Stimulated activated memory B cell treated with anti-CD40 and anti-IgM and Interleukin-4, amounts not matched to agents 10 μg/mL and 1 μg/mL and 100 μg/mL, for 72 hours (primary cell): ENCODE measurements at regions not wholly inside any gene's neighbourhood (a gene's known extent, or its start where the extent isn't known, plus 50 kb on each side); places are given as distances from the start of the nearest gene placed in this dataset.
"Not testable (repeated sequence)": the region's sequence is repeated elsewhere in the genome, so short reads cannot be mapped to it uniquely, and the experiment has no call there.

Experiments used
- ATAC-seq: fragments of 150-1000 bp; cut with Tn5 transposase; 2 replicates; pipeline ENCODE4 v1.10.0; 2021
- H3K27ac Mint-ChIP-seq: one replicate; pipeline ENCODE4 v1.8.0; 2022; ENCODE audit warnings: mild to moderate bottlenecking, mixed read lengths
- H3K27me3 Mint-ChIP-seq: one replicate; pipeline ENCODE4 v1.8.0; 2022; ENCODE audit warnings: mixed read lengths
- H3K36me3 Mint-ChIP-seq: one replicate; pipeline ENCODE4 v1.8.0; 2022; ENCODE audit warnings: mixed read lengths
- H3K4me1 Mint-ChIP-seq: one replicate; pipeline ENCODE4 v1.8.0; 2022; ENCODE audit warnings: mixed read lengths
- H3K4me3 Mint-ChIP-seq: one replicate; pipeline ENCODE4 v1.8.0; 2022; ENCODE audit warnings: mild to moderate bottlenecking, moderate library complexity, mixed read lengths
- H3K9me3 Mint-ChIP-seq: one replicate; pipeline ENCODE4 v1.8.0; 2022; ENCODE audit warnings: mixed read lengths

DNA sequence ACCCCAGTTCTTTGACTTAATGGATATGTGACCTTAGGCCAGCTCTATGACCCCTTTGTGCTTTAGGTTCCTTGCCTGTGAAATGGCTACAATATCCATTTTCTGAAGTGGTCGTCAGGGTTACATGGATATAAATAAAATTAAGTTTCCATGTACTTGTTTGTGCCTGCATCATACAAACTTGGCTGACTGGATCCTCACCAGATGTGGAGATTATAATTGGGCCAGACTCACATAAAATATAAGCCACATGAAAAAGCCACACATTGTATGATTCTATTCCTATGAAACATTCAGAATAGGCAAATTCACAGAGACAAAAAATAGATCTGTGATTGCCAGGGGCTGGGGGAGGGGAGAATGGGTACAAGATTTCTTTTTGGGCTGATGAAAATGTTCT lies 100.9 kb upstream of the USP47 start:
- H3K9me3 Mint-ChIP-seq = no peaks in the 10 kb centered on the region
- H3K4me1 Mint-ChIP-seq = no peaks in the 10 kb centered on the region
- no peak for ATAC-seq
- H3K27me3 Mint-ChIP-seq = peaks cover 49% of the 10 kb centered on the region
- H3K27ac Mint-ChIP-seq = no peak overlapping the region
- no peak overlapping the region for H3K4me3 Mint-ChIP-seq
- H3K36me3 Mint-ChIP-seq = no peaks in the 10 kb centered on the region

DNA sequence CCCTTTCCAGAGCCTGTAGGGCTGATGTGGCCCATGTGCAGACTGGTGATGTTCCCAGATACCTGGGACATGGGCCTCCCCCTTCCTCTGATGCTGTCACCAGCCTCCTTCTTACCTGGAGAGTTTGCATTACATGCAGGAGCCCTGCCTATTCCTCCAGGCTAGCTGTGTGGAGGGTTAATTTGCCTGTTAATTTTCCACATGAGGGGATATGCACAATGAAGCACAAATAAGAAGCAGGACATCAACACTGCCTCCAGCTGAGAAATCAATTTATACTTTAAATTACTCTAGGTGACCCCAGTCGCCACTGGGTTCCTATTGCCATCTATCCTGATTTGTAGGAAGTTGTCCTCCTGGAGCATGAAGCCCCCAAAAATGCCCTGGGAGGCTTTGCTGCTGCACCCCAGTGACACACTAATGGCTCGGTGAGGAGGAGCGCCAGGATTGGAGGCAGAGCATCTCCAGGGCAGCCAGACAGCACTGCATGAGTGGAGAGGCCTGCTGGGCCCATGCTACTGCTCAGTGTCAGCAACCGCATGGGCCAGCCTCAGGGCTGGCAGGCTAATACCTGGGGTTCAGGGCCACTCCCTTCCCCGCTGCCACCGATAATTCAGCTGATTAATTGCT lies 101.6 kb upstream of the USP47 start:
- no peak for ATAC-seq
- peaks cover 43% of the 10 kb centered on the region for H3K27me3 Mint-ChIP-seq
- no peaks in the 10 kb centered on the region for H3K9me3 Mint-ChIP-seq
- no peaks in the 10 kb centered on the region for H3K36me3 Mint-ChIP-seq
- H3K4me1 Mint-ChIP-seq = no peaks in the 10 kb centered on the region
- no peak overlapping the region for H3K27ac Mint-ChIP-seq
- no peak overlapping the region for H3K4me3 Mint-ChIP-seq

DNA sequence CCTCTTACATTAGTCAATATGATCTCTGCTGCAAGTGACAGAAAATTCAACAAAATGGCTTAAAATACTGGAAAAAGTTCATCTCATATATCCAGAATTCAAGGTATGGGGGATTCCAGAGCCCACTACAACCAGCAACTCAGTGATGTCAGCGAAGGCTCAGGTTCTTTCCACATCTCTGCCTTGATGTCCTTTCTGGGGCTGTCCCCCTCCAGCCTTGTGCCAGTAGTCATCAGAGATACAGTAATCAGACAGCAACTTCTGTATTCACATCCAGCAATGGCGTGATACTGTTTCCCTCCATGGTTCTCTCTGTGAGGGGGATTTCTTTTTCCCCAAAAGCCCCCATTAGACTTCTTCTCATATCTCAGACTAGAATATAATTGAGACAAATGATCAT lies 103.4 kb upstream of the USP47 start:
- no peaks in the 10 kb centered on the region for H3K4me1 Mint-ChIP-seq
- no peak overlapping the region for H3K27ac Mint-ChIP-seq
- no peaks in the 10 kb centered on the region for H3K36me3 Mint-ChIP-seq
- no peak for ATAC-seq
- no peaks in the 10 kb centered on the region for H3K9me3 Mint-ChIP-seq
- H3K4me3 Mint-ChIP-seq = no peak overlapping the region
- peaks cover 39% of the 10 kb centered on the region for H3K27me3 Mint-ChIP-seq

DNA sequence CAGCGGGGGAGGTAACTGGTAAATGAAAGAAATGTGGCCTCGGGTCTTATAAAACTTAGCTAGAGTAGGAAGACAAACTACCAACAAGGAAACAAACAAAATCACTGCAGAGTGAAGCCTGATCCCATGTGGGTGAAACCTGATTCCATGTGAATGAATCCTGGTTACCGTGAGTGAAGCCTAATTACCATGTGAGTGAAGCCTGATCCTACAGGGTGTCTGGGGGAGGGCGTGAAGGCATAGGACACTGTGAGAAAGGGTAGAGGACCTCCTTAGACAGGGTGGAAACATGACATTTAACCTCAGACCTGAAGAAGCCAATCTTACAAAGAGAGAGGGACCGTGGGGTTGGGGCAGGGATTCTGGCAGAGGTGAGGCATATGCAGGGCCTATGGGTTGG lies 106.2 kb upstream of the USP47 start:
- Mint-ChIP-seq H3K27me3 (peaks cover 19% of the 10 kb centered on the region), H3K36me3 (no peaks in the 10 kb centered on the region), H3K9me3 (no peaks in the 10 kb centered on the region), H3K4me3 (no peak overlapping the region), H3K27ac (no peak overlapping the region), H3K4me1 (no peaks in the 10 kb centered on the region)
- ATAC-seq = peak; percentile 31

DNA sequence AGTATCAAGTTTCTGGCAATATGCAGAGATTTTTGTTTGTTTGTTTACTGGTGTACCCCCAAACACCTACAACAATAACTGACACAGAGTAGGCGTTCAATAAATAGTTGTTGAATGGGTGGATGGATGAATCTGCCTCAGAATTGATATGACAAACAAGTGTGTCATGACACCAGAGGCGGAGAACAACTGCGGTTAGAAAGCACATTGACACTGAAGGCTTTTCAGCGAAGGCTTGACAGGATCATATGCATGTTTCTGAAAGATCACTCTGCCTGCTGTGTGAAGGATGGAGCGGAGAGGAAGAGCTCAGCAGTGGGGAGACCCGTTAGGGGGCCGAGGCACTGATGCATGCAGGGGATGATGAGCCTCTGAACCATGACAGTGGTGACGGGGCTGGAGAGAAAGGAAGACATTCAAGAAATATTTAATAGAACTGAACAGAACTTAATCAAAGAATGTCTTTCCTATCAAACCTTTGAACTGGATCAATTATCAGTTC lies 108.5 kb upstream of the USP47 start:
- H3K36me3 Mint-ChIP-seq = no peaks in the 10 kb centered on the region
- H3K9me3 Mint-ChIP-seq = no peaks in the 10 kb centered on the region
- H3K27ac Mint-ChIP-seq = no peak overlapping the region
- H3K27me3 Mint-ChIP-seq = peaks cover 8% of the 10 kb centered on the region
- no peaks in the 10 kb centered on the region for H3K4me1 Mint-ChIP-seq
- no peak overlapping the region for H3K4me3 Mint-ChIP-seq
- ATAC-seq = no peak

DNA sequence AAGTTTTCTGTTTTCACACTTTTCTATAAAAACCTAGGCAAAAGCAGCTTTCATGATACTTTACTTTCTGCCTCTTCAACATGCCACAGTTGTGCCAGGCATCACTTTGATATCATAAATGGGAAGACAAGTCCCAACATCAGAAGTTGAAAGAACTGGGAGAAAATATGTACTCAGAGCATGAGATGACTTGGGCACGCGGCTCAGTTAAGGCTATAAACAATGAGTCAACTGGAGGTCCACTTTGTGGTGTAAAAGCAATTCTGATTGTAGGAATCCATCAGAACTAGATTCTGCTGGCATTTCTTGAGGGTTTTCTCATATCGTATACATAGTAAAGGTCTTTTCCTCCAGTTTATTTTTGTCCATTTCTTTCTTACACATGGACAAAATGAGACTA lies 109.7 kb upstream of the USP47 start:
- peaks cover 8% of the 10 kb centered on the region for H3K27me3 Mint-ChIP-seq
- H3K36me3 Mint-ChIP-seq = no peaks in the 10 kb centered on the region
- no peak overlapping the region for H3K4me3 Mint-ChIP-seq
- H3K4me1 Mint-ChIP-seq = no peaks in the 10 kb centered on the region
- H3K9me3 Mint-ChIP-seq = no peaks in the 10 kb centered on the region
- no peak for ATAC-seq
- H3K27ac Mint-ChIP-seq = no peak overlapping the region

DNA sequence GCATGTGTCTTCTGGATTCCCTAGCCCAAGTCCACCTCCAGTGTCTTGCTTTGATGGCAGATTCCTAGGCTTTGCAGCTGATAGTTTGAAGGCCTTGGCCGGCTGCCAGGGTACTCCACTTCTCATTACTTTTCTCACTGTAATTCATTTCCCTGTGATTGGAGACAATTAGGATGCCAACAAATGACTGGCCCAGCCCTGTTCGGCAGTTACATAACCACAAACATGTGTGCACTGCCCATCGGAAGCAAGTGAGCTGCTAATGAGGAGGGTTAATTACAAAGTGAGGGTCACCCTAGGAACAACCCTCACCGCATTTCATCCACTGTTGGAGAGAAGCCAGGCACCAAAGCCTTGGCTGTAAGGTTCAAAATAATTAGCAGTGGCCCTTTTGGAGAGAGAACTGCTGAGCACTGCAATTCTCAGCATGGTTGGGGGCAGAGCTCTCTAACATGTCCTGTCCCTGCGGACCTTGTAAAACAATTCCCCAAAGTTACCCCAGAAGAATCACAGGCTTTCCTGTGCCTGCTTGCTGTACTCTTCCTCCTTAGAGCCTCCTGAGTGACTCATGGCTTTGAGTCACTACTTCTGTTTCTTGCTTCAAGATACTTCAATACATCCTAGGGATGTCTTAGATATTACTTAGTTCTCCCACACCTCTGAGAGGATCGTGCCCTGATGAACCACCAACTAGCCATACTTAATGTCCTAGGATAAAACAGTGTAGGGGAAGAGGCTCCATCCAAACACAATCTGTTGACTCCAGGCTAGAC lies 109.7 kb upstream of the GALNT18 start:
- ATAC-seq = no peak
- Mint-ChIP-seq H3K36me3 (no peaks in the 10 kb centered on the region), H3K27ac (no peak overlapping the region), H3K4me1 (no peaks in the 10 kb centered on the region), H3K4me3 (no peak overlapping the region), H3K9me3 (no peaks in the 10 kb centered on the region), H3K27me3 (peaks cover 8% of the 10 kb centered on the region)

DNA sequence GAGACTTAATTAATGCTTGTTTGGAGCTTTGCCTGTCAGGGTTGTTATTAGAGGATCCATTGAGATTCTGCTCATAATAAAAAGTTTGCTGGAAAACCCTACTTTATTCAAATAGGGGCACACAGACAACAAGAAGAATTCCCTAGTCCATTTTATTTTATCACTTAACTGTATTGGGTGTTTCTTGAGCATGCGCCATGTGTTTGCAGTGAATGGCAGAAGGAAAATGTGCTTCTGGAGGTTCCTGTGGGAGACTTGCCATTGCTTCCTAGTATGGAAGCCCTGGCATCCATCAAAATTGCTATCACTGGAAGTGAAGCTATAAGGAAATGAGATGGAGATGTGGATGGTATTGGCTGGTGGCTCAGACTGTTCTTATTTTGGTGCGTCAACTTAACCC lies 106.6 kb upstream of the GALNT18 start:
- H3K4me1 Mint-ChIP-seq = no peaks in the 10 kb centered on the region
- no peak for ATAC-seq

DNA sequence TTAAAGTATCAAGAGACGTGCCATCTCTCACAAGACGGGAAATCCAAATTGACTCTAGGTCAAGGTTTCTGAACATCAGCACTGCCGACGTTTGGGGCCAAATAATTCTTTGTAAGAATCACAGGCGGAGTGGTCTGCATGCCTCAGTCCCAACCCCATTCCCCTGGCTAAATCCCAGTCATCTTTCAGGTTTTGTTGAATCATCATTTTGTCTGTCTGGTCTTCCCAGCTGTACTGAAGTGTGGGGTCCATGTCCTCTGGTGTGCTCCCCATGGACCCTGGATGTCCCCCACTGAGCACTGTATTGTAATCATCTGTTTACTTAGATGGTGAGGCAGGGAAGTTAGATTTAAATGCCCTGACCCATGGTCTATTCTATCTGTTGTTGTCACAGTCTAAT lies 103.6 kb upstream of the GALNT18 start:
- no peak for ATAC-seq
- Mint-ChIP-seq H3K27ac (no peak overlapping the region), H3K4me1 (no peaks in the 10 kb centered on the region), H3K27me3 (peaks cover 10% of the 10 kb centered on the region), H3K4me3 (no peak overlapping the region), H3K9me3 (peaks cover 13% of the 10 kb centered on the region), H3K36me3 (no peaks in the 10 kb centered on the region)

More for the DNA sequence above, 106.6 kb upstream of the GALNT18 start:
- Mint-ChIP-seq H3K4me3 (no peak overlapping the region), H3K27ac (no peak overlapping the region), H3K36me3 (no peaks in the 10 kb centered on the region), H3K9me3 (no peaks in the 10 kb centered on the region), H3K27me3 (no peaks in the 10 kb centered on the region)

DNA sequence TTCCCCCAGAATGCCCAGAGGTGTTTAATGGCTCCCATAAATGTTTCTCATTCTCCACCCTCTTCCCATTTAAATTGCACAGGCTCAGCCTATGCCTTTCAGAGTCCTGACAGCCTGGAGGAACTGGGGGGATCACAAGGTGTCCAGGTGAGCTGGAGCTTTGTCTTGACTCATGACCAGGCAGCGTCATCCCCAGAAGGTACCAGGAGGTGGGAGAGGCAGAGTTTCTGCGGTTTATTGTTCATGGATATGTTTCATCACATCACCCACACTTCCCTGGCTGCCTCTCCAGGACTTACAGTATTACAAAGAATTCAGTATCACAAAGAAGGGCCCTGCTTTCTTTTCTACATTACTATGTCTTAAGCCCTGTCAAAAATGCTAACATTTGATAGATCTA lies 103.2 kb upstream of the GALNT18 start:
- H3K4me1 Mint-ChIP-seq = no peaks in the 10 kb centered on the region
- H3K27ac Mint-ChIP-seq = no peak overlapping the region
- H3K4me3 Mint-ChIP-seq = no peak overlapping the region
- peaks cover 14% of the 10 kb centered on the region for H3K9me3 Mint-ChIP-seq
- H3K27me3 Mint-ChIP-seq = peaks cover 10% of the 10 kb centered on the region
- no peak for ATAC-seq
- H3K36me3 Mint-ChIP-seq = no peaks in the 10 kb centered on the region

DNA sequence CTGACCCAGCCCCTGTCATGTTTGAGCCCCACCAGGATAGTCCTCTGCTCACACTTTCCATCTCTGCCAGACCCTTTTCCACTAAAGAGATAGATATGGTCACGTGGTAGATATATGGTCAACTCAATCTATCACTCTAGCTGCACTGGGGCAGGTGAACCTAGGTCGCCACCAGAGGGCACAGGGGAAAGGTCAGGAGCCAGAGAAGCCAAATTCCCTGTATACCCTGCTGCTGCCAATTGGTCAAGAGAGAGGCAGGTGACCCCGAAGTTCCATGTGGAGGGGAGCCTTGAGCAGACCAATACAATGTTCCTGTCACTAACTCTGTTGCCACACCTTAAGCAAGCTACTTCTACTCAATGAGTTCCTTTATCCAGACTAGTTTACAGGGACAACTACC lies 101.1 kb upstream of the GALNT18 start:
- H3K27ac Mint-ChIP-seq = no peak overlapping the region
- no peak overlapping the region for H3K4me3 Mint-ChIP-seq
- no peaks in the 10 kb centered on the region for H3K4me1 Mint-ChIP-seq
- ATAC-seq = no peak
- H3K36me3 Mint-ChIP-seq = no peaks in the 10 kb centered on the region
- H3K27me3 Mint-ChIP-seq = peaks cover 19% of the 10 kb centered on the region
- peaks cover 14% of the 10 kb centered on the region for H3K9me3 Mint-ChIP-seq

DNA sequence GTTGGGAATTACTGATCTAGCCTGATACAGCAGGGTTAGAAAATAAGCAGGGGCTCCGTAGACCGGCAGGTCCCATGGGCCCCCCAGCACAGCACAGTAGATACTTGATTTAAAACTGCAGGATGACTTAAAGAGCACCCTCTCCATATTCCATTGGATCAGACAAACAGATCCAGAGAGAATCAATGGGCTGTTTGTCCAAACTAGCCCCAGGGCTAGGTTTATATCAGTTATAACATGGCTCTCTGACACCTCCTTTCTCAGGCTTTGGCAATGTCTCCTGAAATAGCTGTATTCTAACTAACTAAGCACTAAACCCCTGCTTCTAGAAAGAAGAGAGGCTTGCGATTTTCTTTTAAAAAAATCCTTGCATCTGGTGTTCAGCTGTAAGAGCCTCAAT lies 100.4 kb upstream of the GALNT18 start:
- H3K36me3 Mint-ChIP-seq = no peaks in the 10 kb centered on the region
- no peak overlapping the region for H3K4me3 Mint-ChIP-seq
- peaks cover 14% of the 10 kb centered on the region for H3K9me3 Mint-ChIP-seq
- ATAC-seq = no peak
- H3K27me3 Mint-ChIP-seq = peaks cover 19% of the 10 kb centered on the region
- no peak overlapping the region for H3K27ac Mint-ChIP-seq
- no peaks in the 10 kb centered on the region for H3K4me1 Mint-ChIP-seq

DNA sequence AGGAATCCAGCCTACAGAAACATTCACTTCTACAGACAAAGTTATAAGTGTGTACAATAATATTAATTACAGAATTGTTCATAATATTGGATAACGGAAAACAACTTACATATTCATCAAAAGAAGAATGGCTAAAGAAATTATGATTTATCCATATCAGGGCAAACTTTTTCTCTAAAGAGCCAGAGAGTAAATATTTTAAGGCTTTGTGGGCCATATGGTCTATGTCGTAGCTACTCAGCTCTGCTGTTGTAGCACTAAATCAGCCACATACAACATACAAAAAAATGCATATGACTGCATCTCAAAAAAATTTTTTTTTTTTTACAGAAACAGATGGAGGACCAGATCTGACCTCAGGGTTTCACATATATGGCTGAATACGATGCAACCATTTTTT lies 96.7 kb upstream of the GALNT18 start:
- H3K4me3 Mint-ChIP-seq = no peak overlapping the region
- H3K9me3 Mint-ChIP-seq = peaks cover 19% of the 10 kb centered on the region
- H3K27ac Mint-ChIP-seq = no peak overlapping the region
- no peak for ATAC-seq
- H3K36me3 Mint-ChIP-seq = peaks cover 7% of the 10 kb centered on the region
- H3K27me3 Mint-ChIP-seq = peaks cover 47% of the 10 kb centered on the region
- no peaks in the 10 kb centered on the region for H3K4me1 Mint-ChIP-seq

DNA sequence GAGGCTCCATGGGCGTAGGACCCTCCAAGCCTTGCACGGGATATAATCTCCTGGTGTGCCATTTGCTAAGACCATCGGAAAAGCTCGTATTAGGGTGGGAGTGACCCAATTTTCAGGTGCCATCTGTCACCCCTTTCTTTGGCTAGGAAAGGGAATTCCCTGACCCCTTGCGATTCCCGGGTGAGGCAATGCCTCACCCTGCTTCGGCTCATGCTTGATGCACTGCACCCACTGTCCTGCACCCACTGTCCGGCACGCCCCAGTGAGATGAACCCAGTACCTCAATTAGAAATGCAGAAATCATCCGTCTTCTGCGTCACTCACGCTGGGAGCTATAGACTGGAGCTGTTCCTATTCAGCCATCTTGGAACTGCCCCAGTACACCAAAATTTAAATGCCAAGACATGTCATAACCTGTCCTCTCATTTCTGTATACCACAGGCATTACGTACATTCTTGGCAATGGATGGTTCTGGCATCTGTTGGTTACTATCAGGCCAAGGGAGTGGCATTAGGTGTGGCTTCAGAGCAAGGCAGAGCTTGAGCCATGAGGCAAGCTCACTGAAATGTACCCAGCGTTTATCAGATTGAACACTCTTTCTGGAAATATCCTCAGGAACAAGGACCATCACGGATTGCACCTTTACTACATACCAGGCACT lies 95.4 kb upstream of the GALNT18 start:
- Mint-ChIP-seq H3K4me3 (no peak overlapping the region), H3K27ac (no peak overlapping the region), H3K4me1 (no peaks in the 10 kb centered on the region), H3K36me3 (peaks cover 7% of the 10 kb centered on the region), H3K27me3 (peaks cover 40% of the 10 kb centered on the region), H3K9me3 (peaks cover 16% of the 10 kb centered on the region)
- ATAC-seq = no peak

DNA sequence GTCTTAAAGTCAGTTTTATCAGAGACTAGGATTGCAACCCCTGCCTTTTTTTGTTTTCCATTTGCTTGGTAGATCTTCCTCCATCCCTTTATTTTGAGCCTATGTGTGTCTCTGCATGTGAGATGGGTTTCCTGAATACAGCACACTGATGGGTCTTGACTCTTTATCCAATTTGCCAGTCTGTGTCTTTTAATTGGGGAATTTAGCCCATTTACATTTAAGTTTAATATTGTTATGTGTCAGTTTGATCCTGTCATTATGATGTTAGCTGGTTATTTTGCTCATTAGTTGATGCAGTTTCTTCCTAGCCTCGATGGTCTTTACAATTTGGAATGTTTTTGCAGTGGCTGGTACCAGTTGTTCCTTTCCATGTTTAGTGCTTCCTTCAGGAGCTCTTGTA lies 93.3 kb upstream of the GALNT18 start:
- peaks cover 40% of the 10 kb centered on the region for H3K27me3 Mint-ChIP-seq
- H3K4me1 Mint-ChIP-seq, H3K36me3 Mint-ChIP-seq, H3K27ac Mint-ChIP-seq, H3K9me3 Mint-ChIP-seq, H3K4me3 Mint-ChIP-seq, ATAC-seq: not testable (repeated sequence)

DNA sequence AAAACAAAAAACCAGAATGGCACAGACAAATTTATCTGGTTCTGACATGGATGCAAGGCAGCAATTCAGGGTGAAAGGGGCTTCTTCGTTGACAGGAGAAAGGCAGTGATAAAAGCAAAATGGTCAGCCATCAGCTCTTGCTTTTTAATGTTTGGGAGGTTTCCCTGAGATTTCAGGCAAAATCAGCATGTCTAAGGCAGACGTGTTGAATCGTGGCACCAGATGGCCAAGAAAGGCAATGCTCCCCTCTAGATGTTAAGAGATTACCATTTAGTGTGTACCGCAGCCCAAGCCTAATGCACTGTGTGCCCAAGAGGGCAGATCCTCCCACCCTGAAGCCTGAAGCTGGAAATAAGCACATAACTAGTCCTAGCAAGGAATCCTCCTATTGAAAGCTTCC lies 88.8 kb upstream of the GALNT18 start:
- Mint-ChIP-seq H3K4me3 (no peak overlapping the region), H3K9me3 (peaks cover 1% of the 10 kb centered on the region), H3K36me3 (peaks cover 1% of the 10 kb centered on the region), H3K27ac (no peak overlapping the region), H3K27me3 (peaks cover 53% of the 10 kb centered on the region), H3K4me1 (no peaks in the 10 kb centered on the region)
- no peak for ATAC-seq
